ENCODE measurements at regions not wholly inside any gene's neighbourhood (a gene's known extent, or its start where the extent isn't known, plus 50 kb on each side); places are given as distances from the start of the nearest gene placed in this dataset.

DNA sequence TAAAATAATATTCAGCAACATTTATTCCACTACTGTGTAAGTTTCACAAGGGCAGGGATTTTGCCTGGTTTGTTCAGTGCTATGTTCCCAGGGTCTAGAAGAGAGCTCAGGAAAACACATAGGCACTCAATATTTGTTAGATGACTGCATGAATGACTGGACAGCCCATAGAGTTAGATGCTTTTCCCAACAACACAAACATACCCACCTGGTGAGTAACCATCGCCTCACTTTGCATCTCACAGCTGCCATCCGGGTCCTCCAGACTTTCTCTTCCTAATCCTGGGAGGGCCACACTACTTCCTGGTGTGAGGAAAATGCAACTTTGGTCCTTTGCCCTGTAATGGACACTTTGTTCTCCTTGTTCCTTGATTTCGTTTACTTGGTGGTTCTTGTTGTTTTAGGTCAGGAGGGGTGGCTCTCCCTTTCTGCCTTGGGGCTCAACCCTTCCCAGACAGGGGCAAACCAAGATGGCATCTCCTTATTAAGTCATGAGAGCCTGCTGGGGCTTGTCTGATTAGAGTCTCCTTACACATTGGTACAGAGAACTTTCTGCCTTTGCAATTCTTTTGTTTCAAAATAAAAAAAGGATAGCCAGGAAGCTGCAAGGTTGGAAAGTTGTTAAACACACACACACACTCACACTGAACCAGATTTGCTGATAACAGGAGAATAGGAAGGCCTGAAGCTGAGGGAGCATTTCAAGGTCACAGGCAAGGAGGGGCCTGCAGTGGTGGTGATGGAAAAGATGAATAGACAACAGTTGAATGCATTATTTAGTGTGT, 190.6 kb downstream of the MID1IP1 start:
- no peak for DNase-seq (ENCODE audit: low read depth)

DNA sequence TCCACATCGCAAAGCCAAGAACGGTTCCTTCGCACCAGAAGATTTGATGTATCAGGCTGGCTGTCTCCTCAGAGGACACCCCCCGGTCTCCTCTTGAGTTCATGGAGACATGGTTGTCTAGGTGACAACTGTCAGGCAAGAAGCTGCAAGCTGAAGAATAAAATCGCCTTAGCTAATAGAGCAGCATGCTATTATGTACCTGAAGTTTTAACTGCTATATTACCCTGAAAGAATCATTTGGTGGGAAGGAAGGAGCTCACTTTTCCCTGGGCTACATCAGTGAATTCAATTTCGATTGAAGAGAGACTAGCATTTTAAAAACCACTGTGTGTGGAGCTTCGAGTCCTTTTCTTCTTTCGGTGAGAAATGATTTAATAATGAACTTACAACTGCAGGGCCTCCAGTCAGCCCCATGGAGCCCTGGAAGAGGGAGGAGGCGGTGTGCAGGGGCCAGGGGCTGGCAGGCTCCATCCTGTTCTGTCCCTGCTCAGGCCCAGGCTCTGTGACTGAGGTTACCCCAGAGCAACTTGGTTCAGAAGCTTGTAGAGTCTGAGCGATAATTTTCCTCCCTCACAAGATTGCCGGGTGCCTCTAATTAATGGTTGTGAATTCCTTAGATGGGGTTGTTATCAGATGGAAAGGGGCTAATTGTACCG, 191.3 kb downstream of the MID1IP1 start:
- DNase-seq (ENCODE audit: low read depth) = no peak

DNA sequence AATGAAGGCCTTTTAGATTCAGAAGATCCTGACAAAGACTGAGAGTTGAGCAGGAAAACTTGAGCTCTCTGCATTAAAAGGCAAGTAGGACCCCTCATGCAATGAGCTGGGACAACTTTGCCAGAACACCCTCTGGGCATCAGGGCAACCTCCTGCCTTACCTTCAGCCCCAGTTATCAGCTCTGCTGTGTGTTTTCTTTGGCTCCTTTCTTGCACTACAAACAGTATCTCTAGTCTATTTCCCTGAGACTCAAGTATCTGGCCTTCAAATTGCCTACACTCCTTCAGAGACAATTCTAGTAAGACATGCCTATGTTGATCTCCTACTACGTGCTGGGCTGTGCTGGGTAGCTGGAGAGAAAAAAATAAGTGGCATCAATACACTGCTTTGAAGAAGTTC, 192.2 kb downstream of the MID1IP1 start:
- DNase-seq (ENCODE audit: low read depth) = no peak

DNA sequence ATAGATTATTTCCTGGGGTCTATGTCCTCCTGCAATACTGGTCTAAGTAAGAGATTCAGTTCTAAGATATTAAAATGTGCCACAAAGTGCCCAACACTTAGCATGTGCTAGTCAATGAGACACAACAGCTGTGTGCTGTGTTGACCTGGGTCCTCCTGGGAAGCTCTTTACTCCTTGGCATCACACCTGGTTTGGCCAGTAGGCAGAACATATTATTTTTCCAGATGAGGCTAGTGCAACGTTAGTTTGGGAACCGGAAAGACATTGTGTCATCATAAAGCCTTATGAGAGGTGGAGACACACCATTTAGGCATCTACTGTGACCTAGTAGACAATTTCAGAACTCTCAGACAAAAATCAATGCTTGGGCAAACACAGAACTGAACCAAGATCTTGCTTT, 197.8 kb downstream of the MID1IP1 start:
- DNase-seq (ENCODE audit: low read depth) = no peak

DNA sequence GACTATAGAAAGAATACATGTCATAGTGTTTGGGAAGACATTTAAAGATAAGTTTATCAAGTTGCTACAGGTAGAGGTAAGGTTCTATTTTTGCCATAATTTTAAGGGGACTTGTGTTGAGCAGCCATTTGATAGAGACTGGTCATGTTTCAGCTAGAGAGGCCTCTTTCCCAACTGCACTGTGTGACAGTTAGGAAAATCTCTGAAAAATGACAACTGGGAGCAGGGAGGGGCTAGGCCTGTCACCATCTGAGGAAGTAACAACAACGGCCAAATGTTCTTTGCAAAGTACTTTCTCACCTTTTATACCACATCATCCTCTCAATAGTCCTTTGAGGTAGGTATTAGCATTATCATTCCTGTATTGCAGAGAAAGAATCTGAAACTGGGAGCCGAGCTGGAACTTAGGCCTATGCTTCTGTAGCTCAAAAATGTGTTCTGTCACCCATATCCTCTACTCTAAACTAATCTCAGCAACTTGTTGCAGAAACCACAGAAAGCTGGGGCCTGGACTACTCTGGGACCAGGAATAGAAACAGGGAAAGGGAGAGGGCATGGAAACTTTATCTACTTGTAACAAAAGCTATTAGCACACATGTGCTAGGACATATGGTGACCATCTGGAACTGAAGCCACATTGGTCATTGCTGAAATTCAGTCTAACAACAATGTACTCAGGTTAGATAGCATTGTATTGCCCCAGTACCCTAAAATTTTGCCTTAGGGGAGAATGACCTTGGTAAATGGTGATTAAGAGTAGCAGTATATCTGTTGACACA, 198.9 kb downstream of the MID1IP1 start:
- no peak for DNase-seq (ENCODE audit: low read depth)

DNA sequence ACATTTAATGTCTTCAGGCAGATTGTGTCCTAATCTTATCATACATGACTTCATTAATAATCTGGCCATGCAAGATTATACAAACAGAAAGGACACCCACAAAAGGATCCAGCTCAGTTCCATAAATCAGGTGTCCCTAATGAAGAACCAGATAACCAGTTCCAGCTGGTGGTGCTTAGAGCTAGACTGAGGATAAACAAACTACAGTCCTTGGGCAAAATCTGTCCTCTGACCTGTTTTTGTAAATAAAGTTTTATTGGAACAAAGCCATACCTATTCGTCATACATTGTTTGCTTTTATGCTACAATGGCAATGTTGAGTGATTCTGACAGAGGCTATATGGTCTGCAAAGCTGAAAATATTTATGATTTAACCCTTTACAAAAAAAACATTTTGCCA, 199.5 kb downstream of the MID1IP1 start:
- no peak for DNase-seq (ENCODE audit: low read depth)

DNA sequence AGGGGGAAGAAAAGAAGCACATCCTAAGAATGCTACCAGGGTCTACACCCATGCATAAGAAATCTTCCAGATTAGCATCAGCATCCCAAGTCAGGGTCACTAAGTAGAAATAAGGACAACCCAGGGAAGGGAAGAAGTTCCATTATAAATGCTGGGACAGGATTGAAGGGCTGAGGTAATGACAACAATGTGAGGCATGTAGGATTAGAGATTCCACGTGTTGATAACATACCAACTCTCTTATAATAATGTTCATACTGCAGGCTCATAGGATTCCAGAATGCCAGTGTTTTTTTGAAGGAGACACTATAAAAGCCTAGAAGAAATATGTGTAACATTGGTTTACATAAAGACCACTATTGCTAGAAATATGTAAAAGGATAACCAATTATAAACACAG, 201.2 kb downstream of the MID1IP1 start:
- no peak for DNase-seq (ENCODE audit: low read depth)

DNA sequence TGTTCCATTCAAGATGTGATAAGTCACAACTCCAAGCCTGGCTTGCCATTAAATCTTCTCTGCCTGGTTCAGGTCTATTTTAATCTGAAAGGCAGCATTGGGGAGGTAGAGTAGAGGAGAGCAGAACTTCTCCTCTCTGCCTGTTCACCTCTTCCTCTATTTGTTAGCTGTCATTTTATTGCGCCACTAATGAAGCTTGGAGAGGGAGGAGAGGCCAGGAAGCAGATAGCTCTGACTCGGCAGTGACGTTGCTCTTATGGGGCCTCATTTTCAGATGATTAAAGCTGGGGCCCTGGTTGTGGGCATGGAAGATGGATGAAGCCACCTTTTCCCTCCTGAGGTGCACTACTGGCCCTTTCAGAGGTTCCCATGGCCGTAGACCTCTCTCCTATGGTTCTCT, 207.3 kb downstream of the MID1IP1 start:
- no peak for DNase-seq (ENCODE audit: low read depth)

DNA sequence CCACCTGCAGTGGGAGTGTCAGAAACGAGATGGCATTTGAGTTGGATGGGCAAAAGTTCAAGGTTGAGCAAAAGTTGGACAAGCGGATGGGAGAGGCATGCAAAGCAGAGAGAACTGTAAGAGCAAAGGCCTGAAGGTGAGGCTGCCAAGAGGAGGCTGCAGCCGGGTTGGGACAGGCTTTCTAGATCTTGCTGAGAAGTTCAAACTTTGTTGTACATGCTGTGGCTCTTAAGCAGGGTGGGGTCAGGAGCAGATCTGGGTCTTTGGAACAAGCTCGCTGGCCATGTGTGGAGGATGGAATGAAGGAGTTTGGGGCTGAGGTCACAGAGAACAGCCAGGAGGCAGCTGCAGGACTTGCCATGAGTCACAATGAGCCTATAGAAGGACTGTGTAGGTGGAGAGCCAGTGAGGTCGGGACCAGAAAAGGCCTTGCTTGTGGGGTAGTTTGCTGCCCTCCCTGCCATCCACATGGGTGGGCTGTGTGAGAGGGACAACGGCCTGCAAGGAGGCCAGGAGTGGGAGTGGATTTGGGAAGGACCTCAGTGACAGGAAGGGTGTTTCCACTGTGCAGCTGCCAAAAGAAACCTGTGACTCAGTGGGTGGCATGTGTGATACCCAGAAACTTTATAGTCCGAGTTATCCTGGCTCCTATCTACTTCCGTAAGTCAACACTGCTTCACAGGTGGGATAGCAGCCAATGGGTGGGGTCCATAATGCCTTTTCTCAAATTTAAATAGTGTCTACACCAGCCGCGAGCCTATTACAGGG, 210.4 kb downstream of the MID1IP1 start:
- DNase-seq (ENCODE audit: low read depth) = no peak

DNA sequence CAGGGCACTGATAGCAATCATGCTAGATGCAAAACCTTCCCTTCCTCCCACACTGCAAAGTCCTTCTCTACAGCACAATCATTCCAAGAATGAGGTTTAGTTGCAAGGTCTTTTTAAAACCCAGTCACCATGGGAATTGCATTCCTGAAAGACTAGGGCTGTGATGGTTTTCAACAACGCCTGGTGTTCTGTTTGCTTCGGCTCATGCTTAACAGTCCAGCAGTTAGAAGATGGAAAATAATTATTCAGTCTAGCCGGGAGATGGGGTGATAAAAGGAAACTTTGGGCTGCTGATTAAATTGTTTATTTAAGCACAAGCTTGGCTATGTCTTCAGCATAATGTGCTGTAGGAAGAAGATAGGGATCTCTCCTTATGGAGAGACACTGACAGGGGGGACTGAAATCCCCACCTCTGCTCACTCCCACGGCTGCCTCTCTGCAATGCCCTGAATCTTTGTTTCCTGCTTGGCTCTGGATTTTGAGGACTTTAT, 211.4 kb downstream of the MID1IP1 start:
- no peak for DNase-seq (ENCODE audit: low read depth)

DNA sequence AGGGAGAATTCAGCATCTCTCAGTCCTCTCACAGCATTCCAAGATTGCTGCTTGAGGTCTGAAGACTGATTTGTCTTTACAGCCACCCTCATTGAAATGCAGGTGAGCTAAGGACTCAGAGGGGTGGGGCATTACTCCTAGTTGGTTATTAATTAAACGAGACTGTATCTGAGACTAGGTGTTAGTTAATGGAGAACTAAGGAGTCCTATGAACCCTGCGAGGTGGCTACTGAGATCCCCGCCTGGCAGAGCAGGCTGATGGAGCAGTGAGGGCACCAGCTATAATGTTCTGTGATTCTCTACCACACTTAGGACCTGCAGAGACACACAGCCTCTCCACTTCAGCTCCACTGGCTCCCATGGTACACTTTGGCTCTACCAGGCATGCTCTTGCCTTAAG, 215.3 kb downstream of the MID1IP1 start:
- DNase-seq (ENCODE audit: low read depth) = no peak

DNA sequence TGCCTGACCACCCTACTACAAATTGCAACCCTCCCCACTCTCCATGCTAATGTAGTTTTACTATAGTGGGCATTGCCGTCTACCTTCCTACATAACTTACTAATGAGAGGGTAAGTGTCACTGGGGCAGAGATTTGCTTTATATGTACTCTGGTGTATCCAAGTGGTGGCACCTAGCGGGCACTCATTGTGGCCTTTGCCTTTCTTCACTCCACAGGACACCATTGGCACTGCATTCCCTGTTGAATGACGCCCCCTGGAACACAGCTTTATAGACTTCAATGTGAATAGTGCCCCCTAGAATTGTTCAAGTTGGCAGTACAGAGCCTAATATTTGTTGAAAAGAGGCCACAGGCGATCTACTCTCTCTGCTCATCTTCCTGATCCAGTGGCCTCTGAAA, 215.8 kb downstream of the MID1IP1 start:
- no peak for DNase-seq (ENCODE audit: low read depth)

DNA sequence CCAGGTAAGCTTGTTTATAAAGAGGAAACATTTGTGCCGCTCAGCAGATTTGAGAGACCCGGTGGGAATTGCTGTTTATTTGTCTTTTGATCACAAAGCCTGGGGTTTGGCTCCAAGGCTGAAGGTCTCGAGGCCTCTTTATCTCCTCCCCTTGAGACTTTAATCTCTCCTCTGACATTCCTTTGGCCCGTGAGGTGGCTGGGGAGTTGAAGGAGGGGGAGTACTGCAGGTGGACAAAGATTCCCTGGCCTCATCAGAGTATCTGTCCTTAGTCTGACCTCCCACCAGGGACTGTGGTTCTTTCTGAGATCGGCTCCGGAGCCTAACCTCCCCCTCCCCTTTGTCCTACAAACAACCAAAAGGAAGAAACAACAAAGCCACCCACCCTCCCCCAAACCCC, 216.5 kb downstream of the MID1IP1 start:
- no peak for DNase-seq (ENCODE audit: low read depth)

DNA sequence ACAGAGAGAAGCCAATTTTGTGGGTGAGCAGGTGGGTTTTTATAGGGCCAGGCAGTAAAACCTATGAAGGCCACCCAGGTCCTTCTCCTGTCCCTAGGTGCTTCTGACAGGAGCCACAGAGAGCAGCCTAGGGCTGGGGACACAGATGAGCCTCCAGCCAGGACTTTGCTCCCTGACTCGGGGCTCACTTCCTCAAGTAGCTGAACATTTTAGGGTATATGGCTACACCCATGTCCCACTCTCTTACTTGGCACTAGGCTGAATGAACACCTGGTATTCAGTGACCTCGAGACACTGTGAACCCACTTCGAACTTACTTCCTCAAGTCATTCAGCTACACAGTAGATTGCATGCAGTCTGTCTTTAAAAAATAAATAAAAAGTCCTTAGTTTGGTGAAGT, 217.3 kb downstream of the MID1IP1 start:
- no peak for DNase-seq (ENCODE audit: low read depth)

DNA sequence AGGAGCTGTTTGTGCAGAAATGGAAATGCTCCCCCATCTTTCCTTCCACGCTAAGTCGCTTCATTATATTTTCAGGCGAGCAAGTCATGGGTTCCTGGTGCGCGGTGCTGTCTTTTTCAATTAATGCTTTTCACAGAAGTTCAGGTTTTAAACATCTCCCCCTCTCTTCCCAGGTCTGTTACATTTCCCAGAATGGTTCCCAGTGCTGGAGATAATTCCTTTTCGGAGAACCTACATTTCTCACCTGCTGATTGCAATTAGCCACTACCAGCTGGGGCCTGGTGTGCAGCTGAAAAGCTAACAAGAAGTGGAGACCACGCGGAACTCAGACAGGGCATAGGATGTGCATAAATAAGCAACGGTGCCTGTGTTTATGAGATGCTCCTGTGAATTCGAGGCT, 217.8 kb downstream of the MID1IP1 start:
- DNase-seq (ENCODE audit: low read depth) = no peak

DNA sequence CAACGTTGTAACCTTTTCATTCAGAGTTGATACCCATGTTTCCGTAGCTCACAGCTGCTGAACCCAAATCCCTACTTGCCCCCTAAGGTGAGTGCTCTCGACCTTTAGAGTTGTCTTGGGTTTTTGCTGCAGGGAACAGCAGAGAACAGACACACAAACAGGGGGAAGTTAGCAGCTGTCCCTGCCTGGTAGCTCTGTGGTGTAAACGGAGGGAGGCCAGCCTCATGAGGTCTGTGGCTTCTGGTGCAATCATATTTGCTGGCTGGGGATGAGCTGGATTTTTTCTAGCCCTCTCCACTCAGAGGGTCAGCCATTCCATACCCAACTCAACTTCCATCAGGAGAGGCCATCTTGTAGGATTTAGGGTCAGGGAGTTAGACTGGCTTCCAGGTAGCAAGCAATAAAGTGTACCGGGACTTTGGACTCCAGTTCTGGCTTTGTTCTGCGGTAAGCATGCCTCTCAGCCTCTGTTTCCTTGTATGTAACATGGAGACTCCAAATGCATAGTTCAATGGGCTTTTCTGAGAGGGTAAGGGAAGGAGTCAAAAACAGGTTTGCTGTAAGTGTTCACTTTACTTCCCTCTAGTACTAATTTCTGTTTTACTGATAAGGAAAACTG, 218.9 kb downstream of the MID1IP1 start:
- no peak for DNase-seq (ENCODE audit: low read depth)

DNA sequence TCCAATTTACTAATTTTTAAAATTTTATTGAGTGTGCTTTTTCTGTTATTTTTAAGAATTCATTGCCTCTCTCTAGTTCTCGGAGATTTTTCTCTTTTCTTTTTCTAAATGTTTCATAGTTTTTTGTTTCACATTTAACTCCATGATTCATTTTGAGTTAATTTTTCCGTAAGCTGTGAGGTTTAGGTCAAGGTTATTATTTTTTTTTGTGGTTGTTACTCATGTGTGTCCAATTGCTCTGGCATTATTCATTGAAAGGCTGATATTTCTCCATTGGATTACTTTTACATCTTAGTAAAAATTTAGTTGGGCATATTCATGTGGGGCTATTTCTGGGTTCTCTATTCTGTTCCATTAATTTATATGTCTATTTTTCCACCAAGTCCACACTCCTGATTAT, 220.8 kb downstream of the MID1IP1 start:
- no peak for DNase-seq (ENCODE audit: low read depth)

DNA sequence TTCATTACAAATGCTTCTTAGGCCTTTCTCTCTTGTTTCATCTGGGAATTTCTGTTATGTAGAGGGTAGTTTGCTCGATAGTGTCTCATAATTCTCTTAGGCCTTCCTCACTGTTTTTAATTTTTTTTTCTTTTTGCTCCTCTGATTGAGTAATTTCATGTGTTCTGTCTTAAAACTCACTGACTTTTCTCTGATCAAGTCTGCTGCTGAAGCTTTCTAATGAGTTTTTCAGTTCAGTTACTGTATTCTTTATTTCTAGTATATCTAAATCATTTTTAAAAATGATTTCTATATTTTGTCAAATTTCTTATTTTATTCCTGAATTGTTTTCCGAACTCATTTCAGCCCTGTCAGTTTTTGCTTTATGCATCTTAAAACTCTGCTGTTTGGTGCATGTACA, 228.0 kb downstream of the MID1IP1 start:
- no peak for DNase-seq (ENCODE audit: low read depth)

DNA sequence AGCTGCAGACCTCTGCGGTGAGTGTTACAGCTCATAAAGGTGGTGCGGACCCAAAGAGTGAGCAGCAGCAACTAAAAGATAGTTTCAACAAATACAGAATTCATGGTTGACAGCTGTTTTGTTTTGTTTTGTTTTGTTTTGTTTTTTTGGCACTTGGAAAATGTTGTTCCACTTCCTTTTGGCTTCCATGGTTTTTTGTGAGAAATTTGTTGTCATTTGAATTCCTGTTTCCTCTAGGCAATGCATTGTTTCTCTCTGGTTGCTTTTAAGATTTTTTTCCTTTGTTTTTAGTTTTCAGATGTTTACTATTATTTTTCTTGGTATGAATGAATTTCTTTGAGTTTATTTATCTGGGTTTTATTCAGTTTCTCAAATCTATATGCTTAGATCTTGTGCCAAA, 229.4 kb downstream of the MID1IP1 start:
- no peak for DNase-seq (ENCODE audit: low read depth)

DNA sequence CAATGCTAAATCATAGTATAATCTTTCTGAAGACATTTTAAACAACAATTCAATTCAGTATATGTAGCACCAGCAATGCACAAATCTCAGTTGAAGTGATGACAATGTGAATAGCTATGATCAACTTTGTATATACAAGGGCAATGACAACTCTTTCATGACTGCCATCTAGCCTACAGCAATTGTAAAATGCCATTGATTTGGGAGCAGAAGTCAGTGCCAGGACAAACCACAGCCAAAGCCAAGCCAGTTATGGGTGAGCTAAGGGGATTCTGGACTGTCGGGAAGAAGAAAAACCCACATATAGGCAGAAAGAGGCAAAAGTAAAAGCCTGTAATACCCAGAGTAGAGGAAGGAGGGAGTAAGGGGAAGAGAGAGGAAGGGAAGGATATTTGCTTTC, 238.6 kb downstream of the MID1IP1 start:
- DNase-seq (ENCODE audit: low read depth) = no peak

DNA sequence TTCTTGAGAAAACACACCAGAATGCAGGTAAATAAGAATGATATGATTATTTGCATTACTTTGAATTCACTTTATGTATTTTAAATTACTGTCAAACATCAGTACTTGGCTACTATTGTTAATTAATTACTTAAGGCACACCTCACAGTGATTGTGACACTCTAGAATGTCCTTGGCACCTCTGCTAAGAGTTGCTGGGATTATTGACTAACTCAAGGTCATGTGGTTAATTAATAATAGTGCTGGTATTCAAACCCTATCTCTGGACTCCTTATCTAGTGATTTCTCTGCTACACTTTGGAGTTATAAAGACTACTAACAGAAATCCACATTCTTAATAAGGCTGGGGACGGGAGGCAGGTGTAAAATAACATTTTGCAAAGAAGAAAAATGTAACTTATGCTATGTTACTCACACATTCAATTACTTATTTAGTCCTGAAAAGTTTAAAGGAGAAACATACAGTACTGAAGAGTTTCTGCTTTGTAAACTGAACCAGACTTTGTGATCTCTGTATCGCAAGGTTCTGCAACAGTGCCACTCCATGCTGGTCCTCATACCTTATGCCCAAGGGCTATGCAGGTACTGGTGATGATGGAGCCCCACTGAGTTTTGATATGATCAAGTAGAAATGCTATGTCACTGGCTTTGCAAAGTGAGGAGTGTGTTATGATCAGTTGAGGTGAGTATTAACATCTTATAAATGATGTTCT, 242.7 kb downstream of the MID1IP1 start:
- DNase-seq (ENCODE audit: low read depth) = no peak

Measured in activated gamma-delta T cell treated with anti-CD3 and anti-CD28 coated beads, Interleukin-2, amount 50 U/mL, for 16 hours (primary cell).